Dermis microvascular lymphatic vessel endothelial cell (primary cell): ENCODE measurements at regions not wholly inside any gene's neighbourhood (a gene's known extent, or its start where the extent isn't known, plus 50 kb on each side); places are given as distances from the start of the nearest gene placed in this dataset.

Experiments used
- DNase-seq, 2 donors: peaks; one replicate each; pipeline versions ENCODE4 v3.0.0 to v3.0.0-alpha.2; 2010; ENCODE audit warnings: low read depth in 2 of 2

GRCh38 chrX:28042260-28042659 lies 61.0 kb upstream of the DCAF8L1 start:
- no peak for DNase-seq

GRCh38 chrX:28039258-28039657 lies 58.0 kb upstream of the DCAF8L1 start:
- DNase-seq, result no peak
